ENCODE measurements at regions not wholly inside any gene's neighbourhood (a gene's known extent, or its start where the extent isn't known, plus 50 kb on each side); places are given as distances from the start of the nearest gene placed in this dataset.

DNA sequence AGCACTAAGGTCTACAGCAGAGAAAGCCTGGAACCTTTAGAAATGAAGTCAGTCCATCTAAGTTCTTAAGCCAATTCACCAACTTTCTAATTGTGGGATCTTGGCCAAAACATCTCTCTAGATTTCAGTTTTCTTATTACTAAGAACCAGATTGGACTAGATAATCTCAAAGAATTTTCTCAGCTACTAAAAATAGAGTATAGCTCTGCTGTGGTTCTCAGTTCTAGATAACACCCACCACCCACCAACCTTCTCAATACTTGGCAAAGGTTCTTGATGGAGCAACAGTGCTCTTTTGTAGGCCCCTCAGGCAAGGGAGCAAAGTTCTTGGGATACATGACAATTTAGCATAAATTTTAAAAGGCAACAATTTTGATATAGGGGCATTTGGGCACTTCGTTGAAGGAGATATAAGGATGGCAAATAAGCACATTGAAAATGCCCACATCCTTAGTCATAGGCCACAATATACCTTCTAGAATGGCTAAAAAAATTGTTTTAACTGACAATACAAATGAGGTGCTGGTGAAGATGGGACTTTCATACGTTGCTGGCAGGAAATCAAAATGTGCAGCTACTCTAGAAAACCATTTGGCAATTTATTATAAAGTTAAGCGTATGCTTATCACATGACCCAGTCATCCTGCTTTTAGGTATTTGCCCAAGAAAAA, 74.4 kb upstream of the TMEM132E start:
- TF ChIP-seq YY1 (IDR thresholded peaks at IDR 0.05; ENCODE audit: insufficient read depth, insufficient read length): no peak
- no peak for TF ChIP-seq ZNF274 (IDR thresholded peaks at IDR 0.05; ENCODE audit: low read depth, low read length)

All from NT2/D1 (cell line).